ENCODE measurements at regions not wholly inside any gene's neighbourhood (a gene's known extent, or its start where the extent isn't known, plus 50 kb on each side); places are given as distances from the start of the nearest gene placed in this dataset.

DNA sequence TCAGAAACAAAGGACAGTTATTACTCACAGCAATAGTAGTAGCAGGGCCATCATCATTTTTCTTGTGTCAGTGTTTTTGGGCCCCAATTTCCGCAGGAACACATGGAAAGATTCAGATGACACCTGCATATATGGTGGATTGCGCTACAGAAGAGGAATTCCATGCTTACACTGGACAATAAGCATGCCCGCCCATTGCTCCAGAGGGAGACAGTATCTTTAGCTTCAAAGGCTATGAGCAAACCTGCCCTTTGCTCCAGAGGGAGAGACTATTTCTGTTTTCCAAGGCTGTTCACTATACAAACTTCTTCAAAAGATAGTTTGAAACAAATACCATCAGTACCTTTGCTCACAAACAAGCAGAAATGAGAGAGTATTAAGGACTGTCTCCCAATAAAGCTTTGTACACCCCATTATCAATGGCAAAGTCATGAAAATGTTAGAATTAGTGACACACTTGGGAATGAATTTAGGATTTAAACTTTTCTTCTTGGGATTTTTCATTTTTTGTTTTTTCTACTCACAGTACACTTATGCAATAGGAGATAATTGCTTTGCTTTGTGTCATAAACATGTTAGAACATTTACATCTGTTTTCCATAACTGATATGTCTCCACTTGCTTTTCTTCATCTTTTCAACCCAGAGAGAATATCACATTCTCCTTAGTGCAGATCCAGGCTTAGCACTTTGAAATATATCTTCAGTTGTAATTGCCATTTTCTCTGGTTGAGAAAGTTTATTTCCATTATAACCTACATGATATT is 564.5 kb upstream of the ZNF717 start:
- Histone ChIP-seq H3K9me3 (ENCODE audit: control insufficient read depth, insufficient read depth, low read depth, low read length) (no peaks in the 10 kb centered on the region), H3K4me1 (ENCODE audit: control insufficient read depth, insufficient read depth, low read length) (no peaks in the 10 kb centered on the region), H3K4me3 (ENCODE audit: low read depth, low read length) (no peak overlapping the region), H3K27ac (ENCODE audit: extremely low read depth, low read depth, low read length) (no peak overlapping the region), H3K36me3 (ENCODE audit: control insufficient read depth in 2 of 2, insufficient read depth in 1 of 2, low read length in 2 of 2) (no peaks in the 10 kb centered on the region)
- CTCF ChIA-PET, result no interaction called here
- POLR2A ChIA-PET, result no interaction called here
- TF ChIP-seq REPIN1 (tag by site-specific recombination; IDR thresholded peaks at IDR 0.05; ENCODE audit: low read depth), result no peak
- no peak for TF ChIP-seq GLI4 (tag by site-specific recombination; IDR thresholded peaks at IDR 0.05)
- TF ChIP-seq ZNF777 (tag by site-specific recombination; IDR thresholded peaks at IDR 0.05; ENCODE audit: borderline replicate concordance), result no peak
- no peak for TF ChIP-seq ZNF596 (tag by site-specific recombination; IDR thresholded peaks at IDR 0.05)
- TF ChIP-seq ZNF302 (tag by site-specific recombination; IDR thresholded peaks at IDR 0.05; ENCODE audit: low read depth), result no peak
- no peak for TF ChIP-seq ZNF544 (tag by site-specific recombination; IDR thresholded peaks at IDR 0.05)
- no peak for TF ChIP-seq SP7 (tag by site-specific recombination; IDR thresholded peaks at IDR 0.05)
- TF ChIP-seq ZNF341 (tag by site-specific recombination; IDR thresholded peaks at IDR 0.05; ENCODE audit: low read depth), result no peak
- TF ChIP-seq YY1 (tag by site-specific recombination; IDR thresholded peaks at IDR 0.05), result no peak
- TF ChIP-seq ZNF155 (tag by site-specific recombination; IDR thresholded peaks at IDR 0.05), result no peak
- no peak for TF ChIP-seq ZNF404 (tag by site-specific recombination; IDR thresholded peaks at IDR 0.05)
- TF ChIP-seq ZSCAN23 (tag by site-specific recombination; IDR thresholded peaks at IDR 0.05), result no peak
- no peak for TF ChIP-seq ZBTB8A (tag by site-specific recombination; IDR thresholded peaks at IDR 0.05)
- TF ChIP-seq, protein P1, sequence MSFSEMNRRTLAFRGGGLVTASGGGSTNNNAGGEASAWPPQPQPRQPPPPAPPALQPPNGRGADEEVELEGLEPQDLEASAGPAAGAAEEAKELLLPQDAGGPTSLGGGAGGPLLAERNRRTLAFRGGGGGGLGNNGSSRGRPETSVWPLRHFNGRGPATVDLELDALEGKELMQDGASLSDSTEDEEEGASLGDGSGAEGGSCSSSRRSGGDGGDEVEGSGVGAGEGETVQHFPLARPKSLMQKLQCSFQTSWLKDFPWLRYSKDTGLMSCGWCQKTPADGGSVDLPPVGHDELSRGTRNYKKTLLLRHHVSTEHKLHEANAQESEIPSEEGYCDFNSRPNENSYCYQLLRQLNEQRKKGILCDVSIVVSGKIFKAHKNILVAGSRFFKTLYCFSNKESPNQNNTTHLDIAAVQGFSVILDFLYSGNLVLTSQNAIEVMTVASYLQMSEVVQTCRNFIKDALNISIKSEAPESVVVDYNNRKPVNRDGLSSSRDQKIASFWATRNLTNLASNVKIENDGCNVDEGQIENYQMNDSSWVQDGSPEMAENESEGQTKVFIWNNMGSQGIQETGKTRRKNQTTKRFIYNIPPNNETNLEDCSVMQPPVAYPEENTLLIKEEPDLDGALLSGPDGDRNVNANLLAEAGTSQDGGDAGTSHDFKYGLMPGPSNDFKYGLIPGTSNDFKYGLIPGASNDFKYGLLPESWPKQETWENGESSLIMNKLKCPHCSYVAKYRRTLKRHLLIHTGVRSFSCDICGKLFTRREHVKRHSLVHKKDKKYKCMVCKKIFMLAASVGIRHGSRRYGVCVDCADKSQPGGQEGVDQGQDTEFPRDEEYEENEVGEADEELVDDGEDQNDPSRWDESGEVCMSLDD (tag by site-specific recombination; IDR thresholded peaks at IDR 0.05), result no peak

DNA sequence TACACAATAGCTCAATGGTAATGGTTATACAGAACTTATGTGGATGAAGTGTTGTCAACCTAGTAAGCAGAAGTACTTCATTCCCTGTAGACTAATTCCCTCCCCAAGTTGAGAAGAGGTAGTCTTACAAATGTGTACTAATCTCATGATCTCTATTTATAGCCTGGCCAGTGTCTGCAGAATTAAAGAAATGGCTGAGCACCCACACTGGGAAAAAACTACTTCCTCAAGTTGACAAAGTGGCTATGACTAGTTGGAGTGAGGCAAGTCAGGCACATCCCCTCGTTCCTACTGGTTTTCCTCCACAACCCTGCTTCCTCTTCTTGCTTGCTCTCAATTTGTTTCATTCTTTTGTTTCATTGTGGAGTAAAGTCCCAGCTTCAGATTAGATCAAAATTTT is 566.7 kb upstream of the ZNF717 start:
- no peak overlapping the region for H3K4me3 ChIP-seq (ENCODE audit: low read depth, low read length)
- H3K36me3 ChIP-seq (ENCODE audit: control insufficient read depth in 2 of 2, insufficient read depth in 1 of 2, low read length in 2 of 2), result no peaks in the 10 kb centered on the region
- H3K27ac ChIP-seq (ENCODE audit: extremely low read depth, low read depth, low read length), result no peak overlapping the region
- ChIA-PET POLR2A (no interaction called here), CTCF (no interaction called here)
- H3K9me3 ChIP-seq (ENCODE audit: control insufficient read depth, insufficient read depth, low read depth, low read length), result no peaks in the 10 kb centered on the region
- no peaks in the 10 kb centered on the region for H3K4me1 ChIP-seq (ENCODE audit: control insufficient read depth, insufficient read depth, low read length)
- no peak for TF ChIP-seq KLF9 (tag by site-specific recombination; IDR thresholded peaks at IDR 0.05; ENCODE audit: low read depth)
- no peak for TF ChIP-seq BCL11B (tag by site-specific recombination; IDR thresholded peaks at IDR 0.05; ENCODE audit: low read depth)
- no peak for TF ChIP-seq ZNF658 (tag by site-specific recombination; IDR thresholded peaks at IDR 0.05)
- no peak for TF ChIP-seq ZNF416 (tag by site-specific recombination; IDR thresholded peaks at IDR 0.05)
- no peak for TF ChIP-seq EGR2 (tag by site-specific recombination; IDR thresholded peaks at IDR 0.05; ENCODE audit: low read depth)
- TF ChIP-seq ZNF433 (tag by site-specific recombination; IDR thresholded peaks at IDR 0.05; ENCODE audit: low read depth), result no peak
- TF ChIP-seq, protein P2, sequence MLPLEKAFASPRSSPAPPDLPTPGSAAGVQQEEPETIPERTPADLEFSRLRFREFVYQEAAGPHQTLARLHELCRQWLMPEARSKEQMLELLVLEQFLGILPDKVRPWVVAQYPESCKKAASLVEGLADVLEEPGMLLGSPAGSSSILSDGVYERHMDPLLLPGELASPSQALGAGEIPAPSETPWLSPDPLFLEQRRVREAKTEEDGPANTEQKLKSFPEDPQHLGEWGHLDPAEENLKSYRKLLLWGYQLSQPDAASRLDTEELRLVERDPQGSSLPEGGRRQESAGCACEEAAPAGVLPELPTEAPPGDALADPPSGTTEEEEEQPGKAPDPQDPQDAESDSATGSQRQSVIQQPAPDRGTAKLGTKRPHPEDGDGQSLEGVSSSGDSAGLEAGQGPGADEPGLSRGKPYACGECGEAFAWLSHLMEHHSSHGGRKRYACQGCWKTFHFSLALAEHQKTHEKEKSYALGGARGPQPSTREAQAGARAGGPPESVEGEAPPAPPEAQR (tag by site-specific recombination; IDR thresholded peaks at IDR 0.05), result no peak
- TF ChIP-seq YY1 (tag by site-specific recombination; IDR thresholded peaks at IDR 0.05), result no peak
- TF ChIP-seq RBAK (tag by site-specific recombination; IDR thresholded peaks at IDR 0.05), result no peak
- TF ChIP-seq ZNF274 (IDR thresholded peaks at IDR 0.05; ENCODE audit: low read length), result no peak
- TF ChIP-seq ZNF274 (tag by site-specific recombination; IDR thresholded peaks at IDR 0.05; ENCODE audit: borderline replicate concordance), result no peak
- no peak for TF ChIP-seq ZNF701 (tag by site-specific recombination; IDR thresholded peaks at IDR 0.05)
- no peak for TF ChIP-seq MEIS1 (CRISPR knock-in tag; IDR thresholded peaks at IDR 0.05; ENCODE audit: borderline replicate concordance)
- no peak for TF ChIP-seq ZNF561 (tag by site-specific recombination; IDR thresholded peaks at IDR 0.05; ENCODE audit: borderline replicate concordance)
- no peak for TF ChIP-seq ZNF571 (tag by site-specific recombination; IDR thresholded peaks at IDR 0.05)
- TF ChIP-seq, protein P3, sequence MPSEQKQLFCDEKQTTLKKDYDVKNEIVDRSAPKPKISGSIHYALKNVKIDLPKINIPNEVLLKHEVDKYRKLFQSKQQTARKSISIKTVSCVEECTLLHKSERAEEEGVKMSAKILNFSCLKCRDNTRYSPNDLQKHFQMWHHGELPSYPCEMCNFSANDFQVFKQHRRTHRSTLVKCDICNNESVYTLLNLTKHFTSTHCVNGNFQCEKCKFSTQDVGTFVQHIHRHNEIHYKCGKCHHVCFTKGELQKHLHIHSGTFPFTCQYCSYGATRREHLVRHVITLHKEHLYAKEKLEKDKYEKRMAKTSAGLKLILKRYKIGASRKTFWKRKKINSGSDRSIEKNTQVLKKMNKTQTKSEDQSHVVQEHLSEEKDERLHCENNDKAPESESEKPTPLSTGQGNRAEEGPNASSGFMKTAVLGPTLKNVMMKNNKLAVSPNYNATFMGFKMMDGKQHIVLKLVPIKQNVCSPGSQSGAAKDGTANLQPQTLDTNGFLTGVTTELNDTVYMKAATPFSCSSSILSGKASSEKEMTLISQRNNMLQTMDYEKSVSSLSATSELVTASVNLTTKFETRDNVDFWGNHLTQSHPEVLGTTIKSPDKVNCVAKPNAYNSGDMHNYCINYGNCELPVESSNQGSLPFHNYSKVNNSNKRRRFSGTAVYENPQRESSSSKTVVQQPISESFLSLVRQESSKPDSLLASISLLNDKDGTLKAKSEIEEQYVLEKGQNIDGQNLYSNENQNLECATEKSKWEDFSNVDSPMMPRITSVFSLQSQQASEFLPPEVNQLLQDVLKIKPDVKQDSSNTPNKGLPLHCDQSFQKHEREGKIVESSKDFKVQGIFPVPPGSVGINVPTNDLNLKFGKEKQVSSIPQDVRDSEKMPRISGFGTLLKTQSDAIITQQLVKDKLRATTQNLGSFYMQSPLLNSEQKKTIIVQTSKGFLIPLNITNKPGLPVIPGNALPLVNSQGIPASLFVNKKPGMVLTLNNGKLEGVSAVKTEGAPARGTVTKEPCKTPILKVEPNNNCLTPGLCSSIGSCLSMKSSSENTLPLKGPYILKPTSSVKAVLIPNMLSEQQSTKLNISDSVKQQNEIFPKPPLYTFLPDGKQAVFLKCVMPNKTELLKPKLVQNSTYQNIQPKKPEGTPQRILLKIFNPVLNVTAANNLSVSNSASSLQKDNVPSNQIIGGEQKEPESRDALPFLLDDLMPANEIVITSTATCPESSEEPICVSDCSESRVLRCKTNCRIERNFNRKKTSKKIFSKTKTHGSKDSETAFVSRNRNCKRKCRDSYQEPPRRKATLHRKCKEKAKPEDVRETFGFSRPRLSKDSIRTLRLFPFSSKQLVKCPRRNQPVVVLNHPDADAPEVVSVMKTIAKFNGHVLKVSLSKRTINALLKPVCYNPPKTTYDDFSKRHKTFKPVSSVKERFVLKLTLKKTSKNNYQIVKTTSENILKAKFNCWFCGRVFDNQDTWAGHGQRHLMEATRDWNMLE (tag by site-specific recombination; conservative IDR thresholded peaks at IDR 0.05; ENCODE audit: low read depth), result no peak
